GM19239 (cell line): ENCODE measurements at regions not wholly inside any gene's neighbourhood (a gene's known extent, or its start where the extent isn't known, plus 50 kb on each side); places are given as distances from the start of the nearest gene placed in this dataset.

Experiments used
- DNase-seq: peaks from one replicate; pipeline ENCODE4 v3.0.0; 2011; ENCODE audit warnings: low spot score; ENCODE audit not compliant: insufficient read length
- FAIRE-seq: peaks from 2 replicates; lab custom pipeline; 2011; peaks lifted over from hg19 to GRCh38; lab: Jason Lieb, UNC

GRCh38 chr11:37613031-37613430 is 1015.0 kb upstream of the RAG2 start:
- FAIRE-seq: no peak
- DNase-seq: no peak

GRCh38 chr11:37612146-37612545 is 1014.1 kb upstream of the RAG2 start:
- FAIRE-seq: no peak
- no peak for DNase-seq

DNA sequence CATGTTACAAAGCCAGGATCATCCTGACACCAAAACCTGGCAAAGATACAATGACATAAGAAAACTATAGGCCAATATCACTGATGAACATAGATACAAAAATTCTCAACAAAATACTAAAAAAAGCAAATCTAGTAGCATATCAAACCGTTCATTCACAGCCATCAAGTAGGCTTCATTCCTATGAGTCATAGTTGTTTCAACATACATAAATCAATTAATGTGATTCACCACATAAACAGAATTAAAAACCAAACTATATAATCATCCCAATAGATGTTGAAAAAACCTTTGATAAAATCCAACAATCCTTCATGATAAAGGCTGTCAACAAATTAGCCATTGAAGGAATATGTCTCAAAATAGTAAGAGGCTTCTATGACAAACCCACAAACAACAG is 1007.2 kb upstream of the RAG2 start:
- DNase-seq (no peak), FAIRE-seq (no peak)

DNA sequence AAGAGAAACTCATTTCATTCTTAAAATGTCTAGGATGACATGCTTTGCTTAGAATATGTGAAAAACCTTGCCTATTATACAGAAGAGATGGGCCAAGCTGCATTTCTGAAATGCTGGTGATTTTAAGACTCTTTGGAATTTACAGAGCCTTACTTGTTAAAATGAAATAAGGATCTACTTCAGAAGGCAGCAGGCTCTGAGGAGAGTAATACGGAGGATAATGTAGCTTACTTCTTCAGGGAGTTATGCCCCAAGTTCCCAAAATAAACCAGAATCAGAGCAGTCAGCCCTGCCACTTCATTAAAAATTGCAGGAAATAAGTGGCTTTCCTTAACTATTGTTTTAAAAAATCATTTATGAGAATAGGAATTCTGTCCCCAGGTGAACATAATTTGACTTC is 1000.3 kb upstream of the RAG2 start:
- no peak for DNase-seq
- FAIRE-seq: no peak

DNA sequence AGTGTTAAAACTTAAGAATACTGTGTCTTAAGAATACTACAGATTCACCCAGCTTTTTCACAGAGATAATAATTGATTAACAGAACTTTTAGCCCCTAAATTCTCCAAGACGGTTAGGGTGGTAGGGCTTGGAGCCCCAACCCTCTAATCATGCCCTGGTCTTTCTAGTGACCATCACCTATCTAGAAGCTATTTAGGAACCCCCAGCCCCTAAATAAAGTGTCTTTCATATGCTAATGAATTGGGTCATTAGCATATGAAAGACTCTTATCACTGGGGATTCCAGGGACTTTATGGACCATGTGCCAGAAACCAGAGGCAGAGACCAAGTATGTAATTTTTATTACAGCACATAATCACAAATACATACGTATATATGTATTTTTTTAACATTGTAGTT is 999.7 kb upstream of the RAG2 start:
- no peak for FAIRE-seq
- DNase-seq: no peak

DNA sequence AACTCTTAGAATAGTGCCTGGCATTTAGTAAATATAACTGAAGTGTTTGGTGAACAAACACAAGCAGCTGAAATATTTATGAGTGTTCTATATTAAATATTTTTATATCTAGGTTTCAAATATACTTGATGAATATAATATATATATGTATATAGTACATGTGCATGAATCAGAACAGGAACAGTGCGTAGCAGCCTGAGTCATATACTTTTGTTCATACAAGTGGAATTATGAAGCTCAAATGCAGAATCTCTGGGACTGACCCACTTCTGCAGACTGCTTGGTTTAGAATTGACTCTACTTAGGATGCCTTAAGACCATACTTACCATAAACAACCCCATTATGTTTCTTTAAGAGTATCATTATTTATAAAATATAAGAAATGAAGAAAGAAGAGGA is 997.8 kb upstream of the RAG2 start:
- DNase-seq (no peak), FAIRE-seq (no peak)

GRCh38 chr11:37574361-37574760 is 976.3 kb upstream of the RAG2 start:
- no peak for FAIRE-seq
- DNase-seq: no peak

GRCh38 chr11:37572491-37573171 is 974.6 kb upstream of the RAG2 start:
- DNase-seq (no peak), FAIRE-seq (no peak)

DNA sequence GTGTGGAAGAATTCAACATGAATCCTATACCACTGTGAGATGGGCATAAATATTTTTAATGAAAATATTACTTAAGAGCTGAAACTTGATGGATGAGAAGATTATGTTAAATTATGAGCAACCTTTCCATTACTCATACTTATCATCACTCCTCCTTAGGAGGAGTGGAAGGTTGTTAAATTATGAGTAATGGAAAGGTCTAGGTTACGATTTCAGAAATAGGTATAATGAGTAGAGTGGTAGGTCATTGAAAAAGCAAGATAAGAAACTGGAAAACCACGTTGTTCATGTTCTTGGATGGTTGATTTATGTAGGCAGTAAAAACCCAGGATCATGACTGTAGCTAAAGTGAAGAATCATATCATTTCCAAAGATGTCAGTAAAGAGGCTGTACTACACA is 973.2 kb upstream of the RAG2 start:
- FAIRE-seq: no peak
- no peak for DNase-seq

GRCh38 chr11:37560991-37561390 is 963.0 kb upstream of the RAG2 start:
- no peak for FAIRE-seq
- DNase-seq: no peak

DNA sequence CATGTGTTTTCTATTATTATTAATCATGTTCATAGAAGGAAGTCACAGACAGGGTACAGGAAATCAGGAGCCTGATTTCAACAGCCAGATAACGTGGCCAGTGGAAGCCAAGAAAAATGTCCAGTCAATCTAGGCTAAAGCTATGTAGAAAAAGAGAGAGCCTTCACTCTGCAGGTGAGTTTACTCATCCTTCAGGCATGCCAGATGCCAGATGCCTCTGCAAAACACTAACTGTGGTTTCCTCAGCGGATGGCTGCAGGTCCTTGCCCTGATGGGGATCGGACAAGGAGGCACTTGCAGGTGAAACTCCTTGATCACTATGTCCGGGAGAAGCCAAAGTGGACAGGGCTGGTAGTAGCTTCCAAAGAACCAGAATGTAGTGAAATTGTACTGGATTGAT is 962.3 kb upstream of the RAG2 start:
- no peak for FAIRE-seq
- no peak for DNase-seq

DNA sequence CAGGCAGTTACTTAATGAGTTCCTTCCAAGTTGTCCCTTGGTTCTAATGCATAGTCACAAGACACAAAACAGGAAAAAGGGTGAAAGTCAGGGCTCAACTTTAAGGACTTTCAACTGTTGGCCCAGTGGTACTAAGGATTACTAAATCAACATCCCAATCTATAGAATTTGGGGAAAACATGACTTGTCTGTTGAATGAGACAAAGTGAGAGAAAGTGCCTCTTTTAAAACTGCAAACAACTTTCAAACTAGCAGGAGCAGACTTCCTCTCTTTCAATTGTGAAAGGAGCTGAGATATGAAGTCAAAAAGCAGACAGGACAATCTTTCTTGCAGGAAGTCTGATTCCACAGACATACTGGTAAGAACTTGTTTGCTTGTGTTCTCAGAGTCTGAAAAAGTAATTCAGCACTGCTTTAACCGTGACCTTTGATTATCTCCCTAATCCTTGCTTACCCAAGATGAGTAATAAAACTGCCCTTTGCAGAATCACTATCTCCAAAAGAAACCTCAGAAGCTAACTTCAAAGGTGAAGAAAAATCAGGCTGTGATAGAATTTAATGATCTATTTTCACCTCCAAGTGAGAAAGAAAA is 960.7 kb upstream of the RAG2 start:
- FAIRE-seq (no peak), DNase-seq (no peak)

- FAIRE-seq: no peak
- no peak for DNase-seq
Observed at GRCh38 chr11:37557990-37558389, 960.0 kb upstream of the RAG2 start.

DNA sequence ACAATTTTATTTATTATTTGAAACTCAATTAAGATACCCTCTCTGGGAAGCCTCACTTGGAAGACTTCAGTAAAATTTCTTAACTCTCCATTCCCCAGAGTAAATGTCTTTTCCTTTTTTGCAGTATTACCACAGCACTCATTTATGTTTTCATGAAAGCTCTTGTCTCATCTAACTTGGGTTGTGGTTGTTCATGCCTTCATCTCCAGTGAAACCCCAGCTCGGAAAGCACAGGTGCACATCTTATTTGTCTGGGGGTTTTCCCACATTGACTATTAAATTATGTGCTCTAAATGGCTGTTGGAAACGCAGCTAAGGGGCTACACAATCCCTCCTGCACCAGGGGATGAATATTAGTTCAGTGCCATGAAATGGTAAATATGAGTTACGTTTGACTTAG is 954.2 kb upstream of the RAG2 start:
- FAIRE-seq (no peak), DNase-seq (no peak)

DNA sequence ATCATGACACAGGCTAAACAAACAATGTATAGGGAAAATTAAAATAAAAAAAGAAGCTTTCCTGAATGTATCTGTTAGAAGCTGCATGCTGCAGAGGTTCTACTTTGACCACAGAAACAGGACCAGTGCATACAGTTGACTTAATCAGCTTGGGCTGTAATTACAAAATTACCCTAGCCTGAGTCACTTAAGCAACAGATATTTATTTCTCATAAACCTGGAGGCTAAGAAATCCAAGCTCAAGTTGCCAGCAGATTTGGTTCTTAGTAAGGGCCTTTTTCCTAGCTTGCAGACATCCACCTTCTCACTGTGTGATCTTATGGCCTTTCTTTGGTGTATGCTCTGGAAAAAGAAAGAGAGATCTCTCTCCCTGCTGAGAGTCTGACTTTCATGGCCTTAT is 946.5 kb upstream of the RAG2 start:
- DNase-seq (no peak), FAIRE-seq (no peak)

DNA sequence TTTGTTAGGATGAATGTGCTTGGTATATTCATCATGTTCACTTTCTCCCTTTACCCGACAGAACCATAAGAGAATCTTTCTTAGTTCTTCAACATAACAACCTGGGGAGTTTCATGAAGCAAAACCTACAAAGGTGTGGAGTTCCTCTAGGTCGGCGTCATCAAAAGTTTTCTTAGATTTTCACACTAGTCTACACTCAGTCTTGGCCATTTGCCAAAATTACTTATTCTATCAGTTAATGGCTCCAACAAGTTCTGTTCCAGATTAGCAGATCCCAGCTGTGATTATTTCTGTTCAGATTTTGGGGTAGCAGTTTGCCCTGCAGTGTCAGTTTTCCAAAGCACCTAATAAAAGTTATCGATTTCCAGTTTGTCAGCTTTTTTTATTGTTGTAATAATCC is 935.8 kb upstream of the RAG2 start:
- FAIRE-seq: no peak

DNA sequence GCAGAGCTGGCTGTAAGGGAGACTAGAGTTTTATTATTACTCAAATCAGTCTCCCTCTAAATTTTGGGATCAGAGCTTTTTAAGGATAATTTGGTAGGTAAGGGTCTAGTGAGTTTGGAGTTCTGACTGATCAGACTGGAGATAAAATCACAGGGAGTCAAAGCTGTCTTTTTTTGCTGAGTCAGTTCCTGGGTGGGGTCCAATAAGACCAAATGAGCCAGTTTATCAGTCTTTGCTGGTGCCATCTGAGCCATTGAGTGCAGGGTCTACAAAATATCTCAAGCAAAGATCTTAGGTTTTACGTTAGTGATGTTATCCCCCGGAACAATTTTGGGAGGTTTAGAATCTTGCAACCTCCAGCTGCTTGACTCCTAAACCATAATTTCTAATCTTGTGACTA is 935.1 kb upstream of the RAG2 start:
- DNase-seq (no peak), FAIRE-seq (no peak)

More for the DNA sequence above, 935.8 kb upstream of the RAG2 start:
- DNase-seq: no peak

DNA sequence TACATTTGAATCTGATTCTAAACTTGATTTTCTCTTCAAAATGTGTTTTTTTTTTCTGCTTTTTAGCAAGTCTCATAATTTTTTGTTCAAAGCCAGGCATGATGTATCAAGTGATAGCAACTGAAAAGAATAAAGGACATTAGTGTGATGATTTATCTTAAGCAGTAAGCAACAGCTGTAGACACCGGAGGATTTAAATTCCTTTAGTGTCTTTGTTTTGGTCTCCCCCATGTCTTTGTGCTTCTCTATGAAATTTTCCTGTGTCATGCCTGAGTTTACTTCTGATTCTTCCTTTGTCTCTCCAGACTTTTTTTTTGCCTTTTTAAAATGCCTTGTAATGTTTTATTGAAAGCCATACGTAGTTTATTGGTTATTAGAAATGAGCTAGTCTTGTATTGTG is 934.2 kb upstream of the RAG2 start:
- DNase-seq (no peak), FAIRE-seq (no peak)

DNA sequence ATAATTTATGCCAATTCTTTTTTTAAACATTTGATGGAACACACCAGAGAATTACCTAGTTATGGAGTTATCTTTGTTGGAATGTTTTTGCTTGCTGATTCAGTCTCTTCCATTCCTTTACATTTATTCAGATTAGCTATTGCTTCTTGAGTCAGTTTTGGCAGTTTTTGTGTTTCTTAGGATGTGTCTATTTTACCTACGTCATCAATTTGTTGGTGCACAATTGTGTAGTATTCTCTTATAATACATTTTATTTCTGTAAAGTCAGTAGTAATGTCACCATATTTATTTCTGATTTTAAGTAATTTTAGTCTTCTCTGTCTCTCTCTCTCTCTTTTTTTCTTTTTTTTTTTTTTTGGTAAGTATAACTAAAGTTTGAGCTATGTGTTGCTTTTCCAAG is 929.5 kb upstream of the RAG2 start:
- FAIRE-seq (no peak), DNase-seq (no peak)

GRCh38 chr11:37525336-37525735 is 927.3 kb upstream of the RAG2 start:
- DNase-seq (no peak), FAIRE-seq (no peak)

GRCh38 chr11:37519781-37520180 is 921.7 kb upstream of the RAG2 start:
- no peak for FAIRE-seq
- DNase-seq: no peak

DNA sequence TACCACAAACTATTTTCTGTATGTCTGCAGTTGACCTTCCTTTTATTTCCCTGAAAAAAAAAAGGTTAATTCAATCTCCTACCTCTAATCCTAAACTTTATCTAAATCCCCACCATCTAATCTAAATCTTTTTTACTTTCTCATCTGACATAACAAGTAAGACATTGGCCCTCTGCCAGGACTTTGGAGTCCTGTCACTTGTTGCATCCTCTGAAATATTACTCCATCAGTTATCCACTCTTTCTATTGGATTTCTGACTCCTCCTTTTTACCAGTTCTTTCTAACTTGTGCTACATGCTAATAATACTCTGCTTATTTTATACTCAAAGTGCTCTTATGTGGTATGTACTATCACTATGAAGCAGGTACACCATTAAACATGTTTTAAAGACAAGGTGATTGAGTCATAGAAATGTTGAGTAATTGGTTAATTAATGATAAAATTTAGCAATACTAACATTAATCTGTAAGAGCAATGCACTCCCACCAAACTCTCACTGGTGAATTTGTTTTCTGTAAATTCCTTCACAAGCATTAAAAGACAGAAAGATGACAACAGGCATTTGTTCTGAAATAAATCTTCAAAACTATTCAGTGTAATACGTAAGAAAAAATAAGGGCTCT is 914.2 kb upstream of the RAG2 start:
- FAIRE-seq: no peak

More for the DNA sequence above, 914.2 kb upstream of the RAG2 start:
- no peak for DNase-seq
